Ishikawa (cell line): ENCODE measurements at regions not wholly inside any gene's neighbourhood (a gene's known extent, or its start where the extent isn't known, plus 50 kb on each side); places are given as distances from the start of the nearest gene placed in this dataset.

Experiments used
- CEBPB ChIP-seq: IDR thresholded peaks from 2 replicates; pipeline ENCODE4 v1.6.1; 2012
- EGR1 ChIP-seq: IDR thresholded peaks from 2 replicates; pipeline ENCODE4 v1.6.1; 2012
- EP300 ChIP-seq: IDR thresholded peaks from 2 replicates; pipeline ENCODE4 v1.6.1; 2012; ENCODE audit warnings: borderline replicate concordance
- FOXM1 ChIP-seq: IDR thresholded peaks from 2 replicates; pipeline ENCODE4 v1.6.1; 2012; ENCODE audit warnings: low read depth, borderline replicate concordance
- MAX ChIP-seq: IDR thresholded peaks from 2 replicates; pipeline ENCODE4 v1.6.1; 2012
- NFIC ChIP-seq: IDR thresholded peaks from 2 replicates; pipeline ENCODE4 v1.6.1; 2012
- RAD21 ChIP-seq: IDR thresholded peaks from 2 replicates; pipeline ENCODE4 v1.6.1; 2012; ENCODE audit warnings: low read depth
- REST ChIP-seq: IDR thresholded peaks from 2 replicates; pipeline ENCODE4 v1.6.1; 2012; ENCODE audit warnings: low read depth, mild to moderate bottlenecking
- TAF1 ChIP-seq: IDR thresholded peaks from 2 replicates; pipeline ENCODE4 v1.6.1; 2012; ENCODE audit warnings: low read depth, mild to moderate bottlenecking
- TCF12 ChIP-seq: IDR thresholded peaks from 2 replicates; pipeline ENCODE4 v1.6.1; 2012; ENCODE audit warnings: low read depth
- TEAD4 ChIP-seq: IDR thresholded peaks from 2 replicates; pipeline ENCODE4 v1.6.1; 2012
- USF1 ChIP-seq: IDR thresholded peaks from 2 replicates; pipeline ENCODE4 v1.6.1; 2012
- YY1 ChIP-seq: IDR thresholded peaks from 2 replicates; pipeline ENCODE4 v1.6.1; 2012; ENCODE audit warnings: low read depth
- ZBTB7A ChIP-seq: IDR thresholded peaks from 2 replicates; pipeline ENCODE4 v1.6.1; 2012; ENCODE audit warnings: low read depth

GRCh38 chr2:122216901-122217300, 461.4 kb downstream of the TSN start:
- TF ChIP-seq YY1, result no peak
- TF ChIP-seq REST, result no peak
- TF ChIP-seq NFIC, result no peak
- TF ChIP-seq EGR1, result no peak
- no peak for TF ChIP-seq RAD21
- TF ChIP-seq MAX, result no peak
- no peak for TF ChIP-seq EP300
- no peak for TF ChIP-seq TAF1
- TF ChIP-seq TEAD4, result no peak
- TF ChIP-seq FOXM1, result no peak
- TF ChIP-seq TCF12, result no peak
- TF ChIP-seq ZBTB7A, result no peak
- TF ChIP-seq CEBPB, result no peak
- no peak for TF ChIP-seq USF1
